ENCODE measurements at regions not wholly inside any gene's neighbourhood (a gene's known extent, or its start where the extent isn't known, plus 50 kb on each side); places are given as distances from the start of the nearest gene placed in this dataset.

- no peak for DNase-seq (ENCODE audit: low spot score)
- no peak for TF ChIP-seq CTCF (IDR thresholded peaks at IDR 0.05; ENCODE audit: extremely low read depth, missing control alignments)
Measured at GRCh38 chr10:58140691-58141347, 126.9 kb downstream of the IPMK start.

- TF ChIP-seq CTCF (IDR thresholded peaks at IDR 0.05; ENCODE audit: extremely low read depth, missing control alignments): no peak
- no peak for DNase-seq (ENCODE audit: low spot score)
Measured at GRCh38 chr10:58140054-58140453, 127.6 kb downstream of the IPMK start.

GRCh38 chr10:58137813-58138212 lies 129.9 kb downstream of the IPMK start:
- no peak for TF ChIP-seq CTCF (IDR thresholded peaks at IDR 0.05; ENCODE audit: extremely low read depth, missing control alignments)
- DNase-seq (ENCODE audit: low spot score): no peak

GRCh38 chr10:58115218-58116050 lies 152.3 kb downstream of the IPMK start:
- no peak for TF ChIP-seq CTCF (IDR thresholded peaks at IDR 0.05; ENCODE audit: extremely low read depth, missing control alignments)

GRCh38 chr10:58109731-58110130 lies 158.0 kb downstream of the IPMK start:
- no peak for DNase-seq (ENCODE audit: low spot score)
- no peak for TF ChIP-seq CTCF (IDR thresholded peaks at IDR 0.05; ENCODE audit: extremely low read depth, missing control alignments)

More at GRCh38 chr10:58115218-58116050, 152.3 kb downstream of the IPMK start:
- DNase-seq (ENCODE audit: low spot score): no peak

GRCh38 chr10:58107506-58107905 lies 160.2 kb downstream of the IPMK start:
- no peak for TF ChIP-seq CTCF (IDR thresholded peaks at IDR 0.05; ENCODE audit: extremely low read depth, missing control alignments)
- no peak for DNase-seq (ENCODE audit: low spot score)
